GM12892 (cell line): ENCODE measurements at regions not wholly inside any gene's neighbourhood (a gene's known extent, or its start where the extent isn't known, plus 50 kb on each side); places are given as distances from the start of the nearest gene placed in this dataset.

ENCODE experiments used
- POLR2A ChIP-seq: IDR thresholded peaks from 2 replicates; pipeline ENCODE4 v1.6.1; 2011; ENCODE audit warnings: low read depth, low read length, control low read depth
- POLR2AphosphoS5 ChIP-seq: IDR thresholded peaks from 2 replicates; pipeline ENCODE4 v1.6.1; 2011; ENCODE audit warnings: low read depth, low read length, control low read depth
- TAF1 ChIP-seq: IDR thresholded peaks from 2 replicates; pipeline ENCODE4 v1.6.1; 2011; ENCODE audit warnings: low read depth, mild to moderate bottlenecking, control low read depth, low read length, borderline replicate concordance

- TF ChIP-seq POLR2A (no peak), POLR2AphosphoS5 (no peak), TAF1 (no peak)
Observed at GRCh38 chr4:8765631-8766590, 105.7 kb downstream of the HMX1 start.
